A549 (cell line): ENCODE measurements at regions not wholly inside any gene's neighbourhood (a gene's known extent, or its start where the extent isn't known, plus 50 kb on each side); places are given as distances from the start of the nearest gene placed in this dataset.

ENCODE experiments used
- ATAC-seq, 2 experiments: fragments of 200-7000 bp in 1 of 2; fragments of >200 bp in 1 of 2; cut with Nextera tagmentation in 1 of 2; cut with Tn5 transposase in 1 of 2; 3 replicates each; pipeline versions ENCODE4 v1.8.0 to v1.9.1; 2018 to 2020; ENCODE audit warnings: mild to moderate bottlenecking in 1 of 2, moderate library complexity in 1 of 2
- CTCF ChIA-PET: fragments of 300-600 bp; sonication (Branson Sonifier 250); formaldehyde crosslinking; extraction: SDS; loops from one replicate; lab custom pipeline; 2021; ENCODE audit warnings: antibody characterized with exemption, inconsistent platforms; lab: Yijun Ruan, JAX
- POLR2A ChIA-PET: fragments of 350-600 bp; formaldehyde crosslinking; extraction: SDS; loops from one replicate; lab custom pipeline; 2021; ENCODE audit warnings: antibody characterized with exemption, inconsistent platforms; lab: Yijun Ruan, JAX
- DNase-seq, 2 experiments: peaks; one replicate each; pipeline versions ENCODE4 v3.0.0 to v3.0.0-alpha.2; 2011 to 2016; ENCODE audit warnings: low read depth in 1 of 2, low spot score in 1 of 2
- FAIRE-seq: peaks from 2 replicates; lab custom pipeline; 2011; peaks lifted over from hg19 to GRCh38; lab: Jason Lieb, UNC
- H3K27ac ChIP-seq, 2 experiments: fragments of >200 bp; sonication (Bioruptor Twin); formaldehyde crosslinking; 3 replicates each; pipeline ENCODE4 v1.5.1; 2016 to 2017
- H3K4me1 ChIP-seq: fragments of >200 bp; sonication (Bioruptor Twin); formaldehyde crosslinking; 3 replicates; pipeline ENCODE4 v1.6.1; 2016
- H3K4me2 ChIP-seq: fragments of >200 bp; sonication (Bioruptor Twin); formaldehyde crosslinking; 3 replicates; pipeline ENCODE4 v1.6.1; 2016
- H3K4me3 ChIP-seq: fragments of >200 bp; sonication (Bioruptor Twin); formaldehyde crosslinking; 3 replicates; pipeline ENCODE4 v1.5.1; 2016
- H3K9me3 ChIP-seq: fragments of >200 bp; sonication (Bioruptor Twin); formaldehyde crosslinking; 3 replicates; pipeline ENCODE4 v1.6.1; 2016
- BCL3 ChIP-seq: fragments of >200 bp; sonication (Bioruptor Twin); formaldehyde crosslinking; IDR thresholded peaks from 3 replicates; pipeline ENCODE4 v1.6.1; 2016
- BHLHE40 ChIP-seq: IDR thresholded peaks from 2 replicates; pipeline ENCODE4 v1.6.1; 2012; ENCODE audit warnings: low read depth, low read length, inconsistent platforms
- CHD2 ChIP-seq: fragments of 150-350 bp; IDR thresholded peaks from 2 replicates; pipeline ENCODE4 v1.6.1; 2014; ENCODE audit warnings: low read length; ENCODE audit not compliant: partially characterized antibody
- CTCF ChIP-seq: fragments of >200 bp; sonication (Bioruptor Twin); formaldehyde crosslinking; IDR thresholded peaks from 3 replicates; pipeline ENCODE4 v1.5.1; 2016
- EHF ChIP-seq: fragments of 250-450 bp; sonication (Bioruptor Pico); IDR thresholded peaks from 2 replicates; pipeline ENCODE4 v1.5.0; 2020; ENCODE audit warnings: mild to moderate bottlenecking
- EP300 ChIP-seq, 2 experiments: fragments of >200 bp; sonication (Bioruptor Twin); formaldehyde crosslinking; IDR thresholded peaks; 2 replicates in 1 of 2; 3 replicates in 1 of 2; pipeline ENCODE4 v1.6.1; 2016 to 2017
- FOSB ChIP-seq: fragments of 250-450 bp; sonication (Bioruptor Pico); IDR thresholded peaks from 2 replicates; pipeline ENCODE4 v1.5.0; 2020; ENCODE audit warnings: mild to moderate bottlenecking, moderate library complexity
- GATA3 ChIP-seq: IDR thresholded peaks from 2 replicates; pipeline ENCODE4 v1.6.1; 2012; ENCODE audit warnings: borderline replicate concordance
- HES2 ChIP-seq: fragments of >200 bp; sonication (Bioruptor Twin); formaldehyde crosslinking; IDR thresholded peaks from 2 replicates; pipeline ENCODE4 v1.6.1; 2016
- HOXB13 ChIP-seq: fragments of 250-450 bp; sonication (Bioruptor Pico); IDR thresholded peaks from 2 replicates; pipeline ENCODE4 v1.5.0; 2020; ENCODE audit warnings: low read depth, mild to moderate bottlenecking, moderate library complexity
- KDM1A ChIP-seq: fragments of 200-600 bp; sonication (generic); IDR thresholded peaks from 2 replicates; pipeline ENCODE4 v1.6.1; 2016; ENCODE audit warnings: low read depth, mild to moderate bottlenecking
- KDM5A ChIP-seq: fragments of 200-600 bp; sonication (generic); IDR thresholded peaks from 2 replicates; pipeline ENCODE4 v1.6.1; 2016; ENCODE audit warnings: antibody characterized with exemption, mild to moderate bottlenecking
- MAFK ChIP-seq: fragments of 450-650 bp; IDR thresholded peaks from 2 replicates; pipeline ENCODE4 v1.6.1; 2014; ENCODE audit not compliant: partially characterized antibody
- NFE2L2 ChIP-seq: fragments of 150-350 bp; conservative IDR thresholded peaks from 2 replicates; pipeline ENCODE4 v1.6.1; 2014; ENCODE audit warnings: low read length
- NPAS2 ChIP-seq: fragments of 250-450 bp; sonication (Bioruptor Pico); IDR thresholded peaks from 2 replicates; pipeline ENCODE4 v1.8.0; 2022; ENCODE audit warnings: mild to moderate bottlenecking, moderate library complexity, borderline replicate concordance
- PBX3 ChIP-seq: IDR thresholded peaks from 2 replicates; pipeline ENCODE4 v1.6.1; 2012
- PHF8 ChIP-seq: fragments of 200-600 bp; sonication (generic); IDR thresholded peaks from 2 replicates; pipeline ENCODE4 v1.6.1; 2016; ENCODE audit warnings: low read depth, mild to moderate bottlenecking, antibody characterized with exemption, moderate library complexity, borderline replicate concordance
- RARB ChIP-seq: fragments of 250-450 bp; sonication (Bioruptor Pico); IDR thresholded peaks from 2 replicates; pipeline ENCODE4 v1.8.0; 2021; ENCODE audit warnings: mild to moderate bottlenecking, moderate library complexity
- RCOR1 ChIP-seq: fragments of 150-350 bp; IDR thresholded peaks from 2 replicates; pipeline ENCODE4 v1.6.1; 2014; ENCODE audit warnings: antibody characterized with exemption, low read length, low read depth
- RFX5 ChIP-seq: fragments of 450-650 bp; IDR thresholded peaks from 2 replicates; pipeline ENCODE4 v1.7.1; 2014; ENCODE audit warnings: antibody characterized with exemption, mild to moderate bottlenecking, moderate library complexity
- RNF2 ChIP-seq: fragments of 200-600 bp; sonication (generic); IDR thresholded peaks from 2 replicates; pipeline ENCODE4 v1.6.1; 2016; ENCODE audit warnings: low read depth, mild to moderate bottlenecking, antibody characterized with exemption, moderate library complexity, borderline replicate concordance
- SMC3 ChIP-seq: fragments of >200 bp; sonication (Bioruptor Twin); formaldehyde crosslinking; IDR thresholded peaks from 3 replicates; pipeline ENCODE4 v1.6.1; 2018; ENCODE audit warnings: inconsistent platforms
- SREBF2 ChIP-seq: fragments of 450-650 bp; IDR thresholded peaks from 2 replicates; pipeline ENCODE4 v1.6.1; 2014; ENCODE audit warnings: mild to moderate bottlenecking, moderate library complexity
- TP53 ChIP-seq: fragments of 250-450 bp; sonication (Bioruptor Pico); IDR thresholded peaks from 2 replicates; pipeline ENCODE4 v1.5.0; 2021; ENCODE audit warnings: mild to moderate bottlenecking, moderate library complexity
- ZC3H11A ChIP-seq: fragments of 450-650 bp; IDR thresholded peaks from 2 replicates; pipeline ENCODE4 v1.6.1; 2014; ENCODE audit warnings: antibody characterized with exemption, mild to moderate bottlenecking
- ZFP36 ChIP-seq: fragments of 450-650 bp; IDR thresholded peaks from 2 replicates; pipeline ENCODE4 v1.6.1; 2014; ENCODE audit warnings: borderline replicate concordance; ENCODE audit not compliant: partially characterized antibody
- ZNF302 ChIP-seq: fragments of 250-450 bp; sonication (Bioruptor Pico); IDR thresholded peaks from 2 replicates; pipeline ENCODE4 v1.9.0; 2021; ENCODE audit warnings: inconsistent platforms, mild to moderate bottlenecking, moderate library complexity
- ZSCAN20 ChIP-seq: fragments of 250-450 bp; sonication (Bioruptor Pico); IDR thresholded peaks from 2 replicates; pipeline ENCODE4 v1.8.0; 2022; ENCODE audit warnings: mild to moderate bottlenecking, moderate library complexity
- WGBS: methylation state at CpG from one replicate; pipeline ENCODE4 v1.1.6; 2017; ENCODE audit errors: missing lambda C conversion rate; 5-methylcytosine and 5-hydroxymethylcytosine counted together

- ATAC-seq, result no peak
- TF ChIP-seq MAFK (no peak), EHF (CRISPR knock-in tag) (no peak), HES2 (no peak), BCL3 (no peak), SREBF2 (no peak), FOSB (CRISPR knock-in tag) (no peak), ZFP36 (no peak), BHLHE40 (no peak), CTCF (no peak)
- POLR2A ChIA-PET, result no interaction called here
- CTCF ChIA-PET, result interaction anchor here (0.6 kb wide), 1 partner anchor 209 kb away, joined by 3 read pairs; no protein-coding TSS in a partner anchor
- no peak overlapping the region for H3K27ac ChIP-seq
- H3K4me1 ChIP-seq, result no peaks in the 10 kb centered on the region
- no peaks in the 10 kb centered on the region for H3K9me3 ChIP-seq
- no peak for FAIRE-seq
- WGBS, result 34% methylated on average over 2 of the region's 2 CpGs
- H3K4me3 ChIP-seq, result no peak overlapping the region
- DNase-seq, result no peak
- no peak overlapping the region for H3K4me2 ChIP-seq
These were observed 296.8 kb upstream of the ANKH start for GRCh38 chr5:15168358-15168757.

GRCh38 chr5:15160091-15160490 is 288.5 kb upstream of the ANKH start:
- ATAC-seq (no peak), DNase-seq (no peak), FAIRE-seq (no peak)
- TF ChIP-seq CHD2, result no peak
- TF ChIP-seq HES2, result no peak
- TF ChIP-seq NPAS2 (CRISPR knock-in tag), result no peak
- no peak for TF ChIP-seq TP53 (CRISPR knock-in tag)
- no peak for TF ChIP-seq KDM5A
- TF ChIP-seq ZSCAN20 (CRISPR knock-in tag), result no peak
- no peak for TF ChIP-seq RNF2
- TF ChIP-seq HOXB13 (CRISPR knock-in tag), result no peak
- H3K4me3 ChIP-seq, result no peak overlapping the region
- POLR2A ChIA-PET, result no interaction called here
- no peak overlapping the region for H3K27ac ChIP-seq
- WGBS, result 11% methylated on average over 2 of the region's 2 CpGs
- CTCF ChIA-PET, result no interaction called here
- H3K4me2 ChIP-seq, result no peak overlapping the region
- no peaks in the 10 kb centered on the region for H3K9me3 ChIP-seq
- H3K4me1 ChIP-seq, result no peaks in the 10 kb centered on the region

- 11% methylated on average over 3 of the region's 3 CpGs for WGBS
- POLR2A ChIA-PET, result no interaction called here
These were observed 288.0 kb upstream of the ANKH start for GRCh38 chr5:15159606-15160005.

More at GRCh38 chr5:15159606-15160005, 288.0 kb upstream of the ANKH start:
- CTCF ChIA-PET, result no interaction called here
- H3K9me3 ChIP-seq, result no peaks in the 10 kb centered on the region
- H3K4me3 ChIP-seq, result no peak overlapping the region
- no peak overlapping the region for H3K4me2 ChIP-seq
- no peak overlapping the region for H3K27ac ChIP-seq
- no peaks in the 10 kb centered on the region for H3K4me1 ChIP-seq
- FAIRE-seq (no peak), DNase-seq (no peak), ATAC-seq (no peak)
- TF ChIP-seq ZC3H11A (no peak), ZNF302 (CRISPR knock-in tag) (no peak), PHF8 (no peak), SMC3 (no peak), GATA3 (no peak), KDM1A (no peak), NFE2L2 (no peak), RFX5 (no peak), RARB (no peak), HES2 (no peak), RCOR1 (no peak), PBX3 (no peak), EP300 (IDR thresholded peaks at IDR 0.05) (no peak)
